Endothelial cell of umbilical vein (primary cell): ENCODE measurements at regions not wholly inside any gene's neighbourhood (a gene's known extent, or its start where the extent isn't known, plus 50 kb on each side); places are given as distances from the start of the nearest gene placed in this dataset.

ENCODE experiments used
- BruUV-seq: library from RNA; stranded (reverse); fragments of 400-500 nt; replicated peaks from 2 replicates; lab custom pipeline; 2021; lab: Mats Ljungman, UMichigan
- CTCF ChIA-PET: fragments of 300-600, 350-600 bp; sonication (Branson Sonifier 250); formaldehyde crosslinking; loops from one replicate; lab custom pipeline; 2021; ENCODE audit warnings: antibody characterized with exemption, inconsistent platforms; lab: Charles Lee
- POLR2A ChIA-PET: fragments of 300-600, 350-600 bp; sonication (Branson Sonifier 250); formaldehyde crosslinking; loops from one replicate; lab custom pipeline; 2021; ENCODE audit warnings: antibody characterized with exemption, inconsistent platforms; lab: Charles Lee
- DNase-seq: peaks from one replicate; pipeline ENCODE4 v3.0.0-alpha.2; 2011; ENCODE audit warnings: low read depth, low spot score
- FAIRE-seq: peaks from 2 replicates; lab custom pipeline; 2011; peaks lifted over from hg19 to GRCh38; lab: Jason Lieb, UNC
- H2AFZ ChIP-seq: 2 replicates; pipeline ENCODE4 v1.6.0; 2012; ENCODE audit warnings: low read depth, low read length, control low read depth, inconsistent platforms
- H3K27ac ChIP-seq: 2 replicates; pipeline ENCODE4 v1.5.1; 2011; ENCODE audit warnings: low read depth, mild to moderate bottlenecking, control low read depth, low read length, moderate library complexity; ENCODE audit not compliant: insufficient read depth
- H3K27me3 ChIP-seq, 2 experiments: 2 replicates each; pipeline versions ENCODE4 v1.6.0 to v1.6.1; 2011; ENCODE audit warnings: low read length in 2 of 2, mixed read lengths in 1 of 2; ENCODE audit not compliant: control insufficient read depth in 2 of 2, insufficient read depth in 2 of 2
- H3K36me3 ChIP-seq, 2 experiments: 2 replicates in 1 of 2; 3 replicates in 1 of 2; pipeline ENCODE4 v1.5.1; 2011; ENCODE audit warnings: low read length in 2 of 2, mild to moderate bottlenecking in 1 of 2, moderate library complexity in 1 of 2; ENCODE audit not compliant: control insufficient read depth in 2 of 2, insufficient read depth in 2 of 2; ENCODE audit errors: extremely low read depth in 1 of 2
- H3K4me1 ChIP-seq: 3 replicates; pipeline ENCODE4 v1.5.1; 2011; ENCODE audit warnings: mild to moderate bottlenecking, low read length; ENCODE audit not compliant: control insufficient read depth, insufficient read depth; ENCODE audit errors: extremely low read depth
- H3K4me2 ChIP-seq: 2 replicates; pipeline ENCODE4 v1.6.1; 2011; ENCODE audit warnings: low read length, control low read depth, mixed read lengths; ENCODE audit not compliant: insufficient read depth
- H3K4me3 ChIP-seq, 3 experiments: fragments of 200-600 bp in 1 of 3; sonication (generic), shearing (Covaris generic) in 1 of 3; replicated peaks in 1 of 3; 2 replicates each; pipeline ENCODE4 v1.5.1; 2011 to 2016; ENCODE audit warnings: control low read depth in 3 of 3, low read length in 3 of 3, mild to moderate bottlenecking in 2 of 3, inconsistent platforms in 1 of 3, low read depth in 1 of 3, moderate library complexity in 1 of 3; ENCODE audit not compliant: insufficient read depth in 1 of 3
- H3K79me2 ChIP-seq: 2 replicates; pipeline ENCODE4 v1.6.0; 2012; ENCODE audit warnings: low read length, inconsistent platforms; ENCODE audit not compliant: control insufficient read depth, insufficient read depth
- H3K9ac ChIP-seq: replicated peaks from 2 replicates; pipeline ENCODE3; 2011; ENCODE audit warnings: low read length, control low read depth; ENCODE audit not compliant: insufficient read depth; ENCODE audit errors: extremely low read depth
- H3K9me1 ChIP-seq: replicated peaks from 3 replicates; pipeline ENCODE4 v1.6.0; 2011; ENCODE audit warnings: mild to moderate bottlenecking, low read length; ENCODE audit not compliant: control insufficient read depth, insufficient read depth; ENCODE audit errors: extremely low read depth
- H3K9me3 ChIP-seq: replicated peaks from 2 replicates; pipeline ENCODE4 v1.5.1; 2012; ENCODE audit warnings: low read length, inconsistent platforms; ENCODE audit not compliant: control insufficient read depth, insufficient read depth
- H4K20me1 ChIP-seq: replicated peaks from 2 replicates; pipeline ENCODE3; 2011; ENCODE audit warnings: mild to moderate bottlenecking, low read length; ENCODE audit not compliant: control insufficient read depth, insufficient read depth; ENCODE audit errors: extremely low read depth
- EZH2 ChIP-seq: IDR thresholded peaks from 2 replicates; pipeline ENCODE4 v1.6.1; 2012; ENCODE audit warnings: borderline replicate concordance, low read depth, mild to moderate bottlenecking, moderate library complexity, low read length, inconsistent platforms; ENCODE audit not compliant: severe bottlenecking
- FOS ChIP-seq: IDR thresholded peaks from 2 replicates; pipeline ENCODE4 v1.6.1; 2011; ENCODE audit warnings: mild to moderate bottlenecking, low read length, moderate library complexity, borderline replicate concordance; ENCODE audit not compliant: insufficient read depth
- GATA2 ChIP-seq: IDR thresholded peaks from 2 replicates; pipeline ENCODE4 v1.7.0; 2011; ENCODE audit warnings: low read depth, mild to moderate bottlenecking, moderate library complexity, mixed read lengths, low read length; ENCODE audit not compliant: insufficient read length, insufficient read depth
- JUN ChIP-seq: IDR thresholded peaks from 2 replicates; pipeline ENCODE4 v1.6.1; 2011; ENCODE audit warnings: borderline replicate concordance, low read depth; ENCODE audit not compliant: insufficient read length, insufficient read depth
- MYC ChIP-seq: IDR thresholded peaks from one replicate; pipeline ENCODE4 v1.6.1; 2011; ENCODE audit warnings: mild to moderate bottlenecking, low read depth, low read length
- POLR2A ChIP-seq: IDR thresholded peaks from 2 replicates; pipeline ENCODE4 v1.6.1; 2012; ENCODE audit warnings: low read depth, mild to moderate bottlenecking, control low read depth, low read length
- POLR2AphosphoS5 ChIP-seq: IDR thresholded peaks from 2 replicates; pipeline ENCODE4 v1.6.1; 2012; ENCODE audit warnings: low read depth, mild to moderate bottlenecking, control low read depth, low read length, moderate library complexity; ENCODE audit not compliant: insufficient read depth
- dilution Hi-C: fragments of 300-500 bp; cut with MboI; formaldehyde crosslinking; loops from one replicate; pipeline ENCODE4 v1.15.0; 2019; ENCODE audit warnings: low sequenced_read_pairs; ENCODE audit not compliant: extremely low pct_ligation_motif_present
- intact Hi-C: fragments of 100-400 bp; cut with micrococcal nuclease; formaldehyde crosslinking; loops from one replicate; pipeline ENCODE4 v1.10.0; 2022
- TF ChIP-seq, protein P1 (sequence below), 2 donors: IDR thresholded peaks; 1 replicate in 1 of 2; 2 replicates in 1 of 2; pipeline ENCODE4 v1.5.1; 2011; ENCODE audit warnings: low read length in 2 of 2, mild to moderate bottlenecking in 2 of 2, moderate library complexity in 2 of 2, control low read depth in 1 of 2, inconsistent platforms in 1 of 2, low read depth in 1 of 2; ENCODE audit not compliant: insufficient read depth in 1 of 2; ENCODE audit errors: extremely low read depth in 1 of 2
- TF ChIP-seq, protein P2 (sequence below): IDR thresholded peaks from 2 replicates; pipeline ENCODE4 v1.6.1; 2011; ENCODE audit not compliant: insufficient read depth, insufficient read length

DNA sequence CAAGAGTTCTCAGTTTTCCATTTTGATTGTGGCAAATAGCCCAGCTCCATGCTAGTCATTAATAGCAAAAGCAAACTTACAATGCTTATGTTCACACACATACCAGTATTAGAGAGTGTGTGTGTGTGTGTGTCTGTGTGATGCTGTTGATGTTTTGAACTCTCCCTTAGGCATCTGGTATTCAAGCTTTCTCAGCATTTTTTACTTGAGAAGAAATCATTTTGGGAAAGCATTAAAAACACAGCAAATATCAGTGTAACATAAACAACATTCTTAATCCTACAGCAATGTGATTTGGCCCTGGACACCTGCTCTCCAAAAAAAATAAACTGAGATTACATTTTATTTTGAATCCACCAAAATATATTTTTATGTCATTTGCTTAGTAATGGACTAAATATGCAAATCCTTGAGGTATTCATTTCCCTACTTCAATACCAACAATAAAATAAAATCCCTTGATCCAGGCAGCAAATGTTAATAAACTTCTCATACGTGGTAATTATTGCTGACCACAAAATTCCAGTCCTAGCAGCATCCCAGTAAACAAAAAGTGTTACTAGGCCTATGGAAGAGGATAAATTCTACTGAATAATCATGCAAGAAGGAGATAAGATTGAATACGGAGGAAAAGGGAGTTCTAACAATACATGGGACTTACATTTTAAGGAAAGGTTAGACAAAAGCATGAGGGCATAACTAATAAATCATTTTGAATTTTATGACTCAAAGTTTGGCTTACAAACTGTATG, 249.5 kb upstream of the CLEC14A start:
- H3K79me2 ChIP-seq: no peaks in the 10 kb centered on the region
- TF ChIP-seq POLR2AphosphoS5: no peak
- TF ChIP-seq POLR2A: no peak
- TF ChIP-seq EZH2: no peak
- no peak for TF ChIP-seq JUN
- no peak for TF ChIP-seq FOS
- TF ChIP-seq MYC: no peak
- TF ChIP-seq, protein P1, sequence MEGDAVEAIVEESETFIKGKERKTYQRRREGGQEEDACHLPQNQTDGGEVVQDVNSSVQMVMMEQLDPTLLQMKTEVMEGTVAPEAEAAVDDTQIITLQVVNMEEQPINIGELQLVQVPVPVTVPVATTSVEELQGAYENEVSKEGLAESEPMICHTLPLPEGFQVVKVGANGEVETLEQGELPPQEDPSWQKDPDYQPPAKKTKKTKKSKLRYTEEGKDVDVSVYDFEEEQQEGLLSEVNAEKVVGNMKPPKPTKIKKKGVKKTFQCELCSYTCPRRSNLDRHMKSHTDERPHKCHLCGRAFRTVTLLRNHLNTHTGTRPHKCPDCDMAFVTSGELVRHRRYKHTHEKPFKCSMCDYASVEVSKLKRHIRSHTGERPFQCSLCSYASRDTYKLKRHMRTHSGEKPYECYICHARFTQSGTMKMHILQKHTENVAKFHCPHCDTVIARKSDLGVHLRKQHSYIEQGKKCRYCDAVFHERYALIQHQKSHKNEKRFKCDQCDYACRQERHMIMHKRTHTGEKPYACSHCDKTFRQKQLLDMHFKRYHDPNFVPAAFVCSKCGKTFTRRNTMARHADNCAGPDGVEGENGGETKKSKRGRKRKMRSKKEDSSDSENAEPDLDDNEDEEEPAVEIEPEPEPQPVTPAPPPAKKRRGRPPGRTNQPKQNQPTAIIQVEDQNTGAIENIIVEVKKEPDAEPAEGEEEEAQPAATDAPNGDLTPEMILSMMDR (IDR thresholded peaks at IDR 0.05; ENCODE audit: extremely low read depth in 1 of 2, insufficient read depth in 1 of 2, low read depth in 1 of 2, low read length in 2 of 2): no peak
- no peak for TF ChIP-seq GATA2
- TF ChIP-seq, protein P2, sequence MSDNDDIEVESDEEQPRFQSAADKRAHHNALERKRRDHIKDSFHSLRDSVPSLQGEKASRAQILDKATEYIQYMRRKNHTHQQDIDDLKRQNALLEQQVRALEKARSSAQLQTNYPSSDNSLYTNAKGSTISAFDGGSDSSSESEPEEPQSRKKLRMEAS: no peak
- H3K4me3 ChIP-seq: no peak overlapping the region
- no peaks in the 10 kb centered on the region for H4K20me1 ChIP-seq
- POLR2A ChIA-PET: no interaction called here
- CTCF ChIA-PET: interaction anchor here (2.2 kb wide), 1 partner anchor 16 kb away, joined by 6 read pairs; no protein-coding TSS in a partner anchor
- FAIRE-seq (no peak), DNase-seq (peak; percentile 72)
- no peaks in the 10 kb centered on the region for H3K36me3 ChIP-seq
- no peaks in the 10 kb centered on the region for H3K4me1 ChIP-seq
- H3K27me3 ChIP-seq: no peaks in the 10 kb centered on the region
- no TSS peak for BruUV-seq
- intact Hi-C loops: no loop called here
- no peak overlapping the region for H3K27ac ChIP-seq
- H3K9me3 ChIP-seq: no peaks in the 10 kb centered on the region
- dilution Hi-C loops: no loop called here
- H3K9ac ChIP-seq: no peak overlapping the region
- no peak overlapping the region for H2AFZ ChIP-seq
- no peak overlapping the region for H3K4me2 ChIP-seq
- H3K9me1 ChIP-seq: no peaks in the 10 kb centered on the region
